Chondrocyte (in vitro differentiated cells): ENCODE measurements at regions not wholly inside any gene's neighbourhood (a gene's known extent, or its start where the extent isn't known, plus 50 kb on each side); places are given as distances from the start of the nearest gene placed in this dataset.

Experiments
- DNase-seq: peaks from one replicate; pipeline ENCODE4 v3.0.0; 2021; ENCODE audit warnings: mixed read lengths, low spot score
- H3K27ac Mint-ChIP-seq: one replicate; pipeline ENCODE4 v1.8.0; 2021; ENCODE audit warnings: mild to moderate bottlenecking, moderate library complexity, mixed read lengths; ENCODE audit not compliant: unreplicated experiment
- H3K27me3 Mint-ChIP-seq: 2 replicates; pipeline ENCODE4 v1.8.0; 2021; ENCODE audit warnings: low read depth, mixed read lengths
- H3K36me3 Mint-ChIP-seq: 2 replicates; pipeline ENCODE4 v1.8.0; 2021; ENCODE audit warnings: low read depth, mixed read lengths
- H3K4me1 Mint-ChIP-seq: 2 replicates; pipeline ENCODE4 v1.8.0; 2021; ENCODE audit warnings: low read depth, mild to moderate bottlenecking, mixed read lengths
- H3K4me3 Mint-ChIP-seq: one replicate; pipeline ENCODE4 v1.8.0; 2021; ENCODE audit warnings: mild to moderate bottlenecking, moderate library complexity, mixed read lengths; ENCODE audit not compliant: unreplicated experiment
- H3K9me3 Mint-ChIP-seq: 2 replicates; pipeline ENCODE4 v1.8.0; 2021; ENCODE audit warnings: low read depth, mixed read lengths
- CTCF ChIP-seq: fragments of 200-600 bp; sonication (generic); IDR thresholded peaks from 2 replicates; pipeline ENCODE4 v1.5.0; 2021; ENCODE audit warnings: antibody characterized with exemption, mild to moderate bottlenecking, moderate library complexity

GRCh38 chr6:141551318-141551717 is 581.4 kb upstream of the GJE1 start:
- peaks cover 12% of the 10 kb centered on the region for H3K36me3 Mint-ChIP-seq
- no peak overlapping the region for H3K27ac Mint-ChIP-seq
- H3K27me3 Mint-ChIP-seq = no peaks in the 10 kb centered on the region
- H3K4me1 Mint-ChIP-seq = peaks cover 9% of the 10 kb centered on the region
- DNase-seq = no peak
- no peak for TF ChIP-seq CTCF
- no peak overlapping the region for H3K4me3 Mint-ChIP-seq
- peaks cover 20% of the 10 kb centered on the region for H3K9me3 Mint-ChIP-seq

- Mint-ChIP-seq H3K36me3 (peaks cover 14% of the 10 kb centered on the region), H3K4me3 (no peak overlapping the region), H3K4me1 (peaks cover 9% of the 10 kb centered on the region), H3K27ac (no peak overlapping the region), H3K27me3 (no peaks in the 10 kb centered on the region), H3K9me3 (peaks cover 24% of the 10 kb centered on the region)
- DNase-seq = no peak
- no peak for TF ChIP-seq CTCF
These were observed 582.3 kb upstream of the GJE1 start for GRCh38 chr6:141550471-141550870.

- Mint-ChIP-seq H3K27ac (no peak overlapping the region), H3K9me3 (peaks cover 27% of the 10 kb centered on the region), H3K4me3 (no peak overlapping the region), H3K4me1 (peaks cover 9% of the 10 kb centered on the region), H3K27me3 (no peaks in the 10 kb centered on the region), H3K36me3 (peaks cover 14% of the 10 kb centered on the region)
- no peak for TF ChIP-seq CTCF
- no peak for DNase-seq
These were observed 583.8 kb upstream of the GJE1 start for GRCh38 chr6:141548966-141549365.

GRCh38 chr6:141541581-141542324 is 591.0 kb upstream of the GJE1 start:
- no peak overlapping the region for H3K4me3 Mint-ChIP-seq
- peaks cover 10% of the 10 kb centered on the region for H3K9me3 Mint-ChIP-seq
- no peaks in the 10 kb centered on the region for H3K27me3 Mint-ChIP-seq
- DNase-seq = no peak
- no peak for TF ChIP-seq CTCF
- H3K4me1 Mint-ChIP-seq = peaks cover 9% of the 10 kb centered on the region
- no peak overlapping the region for H3K27ac Mint-ChIP-seq
- H3K36me3 Mint-ChIP-seq = peaks cover 1% of the 10 kb centered on the region

- DNase-seq = no peak
- H3K4me3 Mint-ChIP-seq = no peak overlapping the region
- H3K4me1 Mint-ChIP-seq = peaks cover 9% of the 10 kb centered on the region
- no peaks in the 10 kb centered on the region for H3K36me3 Mint-ChIP-seq
- TF ChIP-seq CTCF = no peak
- no peak overlapping the region for H3K27ac Mint-ChIP-seq
- peaks cover 2% of the 10 kb centered on the region for H3K9me3 Mint-ChIP-seq
- H3K27me3 Mint-ChIP-seq = no peaks in the 10 kb centered on the region
These were observed 592.5 kb upstream of the GJE1 start for GRCh38 chr6:141540207-141540606.
